Tibial artery (tissue), 4 donors: ENCODE measurements at regions not wholly inside any gene's neighbourhood (a gene's known extent, or its start where the extent isn't known, plus 50 kb on each side); places are given as distances from the start of the nearest gene placed in this dataset.

Source experiments
- DNase-seq, 2 donors: peaks; one replicate each; pipeline ENCODE4 v3.0.0-alpha.2; 2019
- H3K27ac ChIP-seq, 2 donors: fragments of 200-600 bp; sonication (generic) in 1 of 2; 1 replicate in 1 of 2; 2 replicates in 1 of 2; pipeline ENCODE4 v1.5.1; 2018 to 2019; ENCODE audit warnings: mild to moderate bottlenecking in 1 of 2
- H3K27me3 ChIP-seq, 2 donors: fragments of 200-600 bp; sonication (generic) in 1 of 2; one replicate each; pipeline versions ENCODE4 v1.5.1 to v1.6.0; 2016 to 2019
- H3K36me3 ChIP-seq, 3 donors: fragments of 200-600 bp; sonication (generic) in 2 of 3; one replicate each; pipeline ENCODE4 v1.5.1; 2016 to 2019; ENCODE audit warnings: mild to moderate bottlenecking in 2 of 3
- H3K4me1 ChIP-seq, 4 donors: fragments of 200-600 bp; sonication (generic) in 2 of 4; 1 replicate in 3 of 4; 2 replicates in 1 of 4; pipeline ENCODE4 v1.5.1; 2016 to 2019
- H3K4me3 ChIP-seq, 2 donors: fragments of 200-600 bp; sonication (generic) in 1 of 2; 1 replicate in 1 of 2; 2 replicates in 1 of 2; pipeline ENCODE4 v1.5.1; 2018 to 2019; ENCODE audit warnings: mild to moderate bottlenecking in 2 of 2
- H3K9me3 ChIP-seq, 3 donors: fragments of 200-600 bp; sonication (generic) in 1 of 3; one replicate each; pipeline ENCODE4 v1.5.1; 2016 to 2019
- intact Hi-C: fragments of 100-400 bp; cut with DNase I; formaldehyde crosslinking; loops from one replicate; pipeline ENCODE4 v1.15.0; 2023; ENCODE audit warnings: low total_unique reads
- TF ChIP-seq, protein P1 (sequence below), 2 experiments: fragments of 200-600 bp in 1 of 2; fragments of 450-650 bp in 1 of 2; IDR thresholded peaks; one replicate each; pipeline ENCODE4 v1.5.1; 2017 to 2019; ENCODE audit warnings: antibody characterized with exemption in 2 of 2, mild to moderate bottlenecking in 1 of 2, moderate library complexity in 1 of 2

DNA sequence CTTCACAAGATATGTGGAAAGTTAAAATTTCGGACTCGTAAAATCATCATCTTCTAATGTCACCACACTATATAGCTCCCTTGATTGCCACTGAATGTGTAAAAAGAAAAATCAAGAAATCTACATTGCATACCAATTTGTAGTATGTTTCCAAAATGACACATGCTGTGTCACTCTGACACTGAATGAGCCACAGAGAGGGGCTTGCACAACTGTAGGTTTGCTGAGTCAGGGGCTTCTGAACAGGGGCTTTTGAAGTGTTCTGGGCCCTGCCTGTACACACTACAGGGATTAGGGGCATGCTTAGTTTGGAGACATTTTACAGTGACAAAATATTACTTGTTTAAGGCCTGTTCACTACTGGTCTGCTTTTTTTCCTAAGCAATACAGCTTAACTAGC is 234.4 kb upstream of the GRAMD2B start:
- intact Hi-C loops: no loop called here
- TF ChIP-seq, protein P1, sequence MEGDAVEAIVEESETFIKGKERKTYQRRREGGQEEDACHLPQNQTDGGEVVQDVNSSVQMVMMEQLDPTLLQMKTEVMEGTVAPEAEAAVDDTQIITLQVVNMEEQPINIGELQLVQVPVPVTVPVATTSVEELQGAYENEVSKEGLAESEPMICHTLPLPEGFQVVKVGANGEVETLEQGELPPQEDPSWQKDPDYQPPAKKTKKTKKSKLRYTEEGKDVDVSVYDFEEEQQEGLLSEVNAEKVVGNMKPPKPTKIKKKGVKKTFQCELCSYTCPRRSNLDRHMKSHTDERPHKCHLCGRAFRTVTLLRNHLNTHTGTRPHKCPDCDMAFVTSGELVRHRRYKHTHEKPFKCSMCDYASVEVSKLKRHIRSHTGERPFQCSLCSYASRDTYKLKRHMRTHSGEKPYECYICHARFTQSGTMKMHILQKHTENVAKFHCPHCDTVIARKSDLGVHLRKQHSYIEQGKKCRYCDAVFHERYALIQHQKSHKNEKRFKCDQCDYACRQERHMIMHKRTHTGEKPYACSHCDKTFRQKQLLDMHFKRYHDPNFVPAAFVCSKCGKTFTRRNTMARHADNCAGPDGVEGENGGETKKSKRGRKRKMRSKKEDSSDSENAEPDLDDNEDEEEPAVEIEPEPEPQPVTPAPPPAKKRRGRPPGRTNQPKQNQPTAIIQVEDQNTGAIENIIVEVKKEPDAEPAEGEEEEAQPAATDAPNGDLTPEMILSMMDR (IDR thresholded peaks at IDR 0.05): no peak
- Histone ChIP-seq H3K4me3 (no peak overlapping the region), H3K27ac (no peak overlapping the region), H3K4me1 (no peaks in the 10 kb centered on the region), H3K27me3 (no peaks in the 10 kb centered on the region), H3K36me3 (no peaks in the 10 kb centered on the region), H3K9me3 (no peaks in the 10 kb centered on the region)
- DNase-seq: no peak

GRCh38 chr5:126189231-126189630 is 234.0 kb upstream of the GRAMD2B start:
- Histone ChIP-seq H3K27ac (no peak overlapping the region), H3K4me3 (no peak overlapping the region), H3K36me3 (no peaks in the 10 kb centered on the region), H3K4me1 (no peaks in the 10 kb centered on the region), H3K9me3 (no peaks in the 10 kb centered on the region), H3K27me3 (no peaks in the 10 kb centered on the region)
- intact Hi-C loops: no loop called here
- no peak for DNase-seq
- TF ChIP-seq, protein P1 (IDR thresholded peaks at IDR 0.05): no peak

- Histone ChIP-seq H3K4me1 (no peaks in the 10 kb centered on the region), H3K36me3 (no peaks in the 10 kb centered on the region), H3K27ac (no peak overlapping the region), H3K4me3 (no peak overlapping the region), H3K27me3 (no peaks in the 10 kb centered on the region), H3K9me3 (no peaks in the 10 kb centered on the region)
- no peak for DNase-seq
- intact Hi-C loops: no loop called here
- TF ChIP-seq, protein P1 (IDR thresholded peaks at IDR 0.05): no peak
Measured at GRCh38 chr5:126189862-126190261, 233.3 kb upstream of the GRAMD2B start.

DNA sequence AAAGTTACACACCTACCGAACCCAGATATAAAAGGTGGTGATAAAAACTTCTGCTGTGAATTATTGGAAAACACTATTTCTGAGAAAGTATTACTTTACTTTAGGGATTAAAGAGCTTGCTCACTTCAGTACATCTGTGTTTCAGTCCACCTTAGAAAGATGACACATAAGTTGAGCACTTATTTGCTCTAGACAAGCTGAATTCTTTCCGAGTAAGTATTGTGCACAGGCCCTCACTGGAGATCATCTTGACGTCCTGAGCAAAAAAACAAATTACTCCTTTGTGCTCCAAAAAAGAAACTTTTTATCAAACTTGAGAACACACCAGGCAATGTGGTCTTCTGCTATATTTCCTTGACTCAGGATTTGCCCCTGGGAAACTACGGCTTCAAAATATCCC is 231.0 kb upstream of the GRAMD2B start:
- no peak overlapping the region for H3K27ac ChIP-seq
- intact Hi-C loops: no loop called here
- H3K9me3 ChIP-seq: no peaks in the 10 kb centered on the region
- no peak overlapping the region for H3K4me3 ChIP-seq
- H3K36me3 ChIP-seq: no peaks in the 10 kb centered on the region
- no peaks in the 10 kb centered on the region for H3K4me1 ChIP-seq
- TF ChIP-seq, protein P1 (IDR thresholded peaks at IDR 0.05): no peak
- no peaks in the 10 kb centered on the region for H3K27me3 ChIP-seq
- no peak for DNase-seq

GRCh38 chr5:126195410-126196100 is 227.7 kb upstream of the GRAMD2B start:
- no peaks in the 10 kb centered on the region for H3K27me3 ChIP-seq
- no peak overlapping the region for H3K27ac ChIP-seq
- DNase-seq: no peak
- TF ChIP-seq, protein P1 (IDR thresholded peaks at IDR 0.05): no peak
- intact Hi-C loops: no loop called here
- H3K36me3 ChIP-seq: no peaks in the 10 kb centered on the region
- no peaks in the 10 kb centered on the region for H3K9me3 ChIP-seq
- H3K4me3 ChIP-seq: no peak overlapping the region
- H3K4me1 ChIP-seq: no peaks in the 10 kb centered on the region

DNA sequence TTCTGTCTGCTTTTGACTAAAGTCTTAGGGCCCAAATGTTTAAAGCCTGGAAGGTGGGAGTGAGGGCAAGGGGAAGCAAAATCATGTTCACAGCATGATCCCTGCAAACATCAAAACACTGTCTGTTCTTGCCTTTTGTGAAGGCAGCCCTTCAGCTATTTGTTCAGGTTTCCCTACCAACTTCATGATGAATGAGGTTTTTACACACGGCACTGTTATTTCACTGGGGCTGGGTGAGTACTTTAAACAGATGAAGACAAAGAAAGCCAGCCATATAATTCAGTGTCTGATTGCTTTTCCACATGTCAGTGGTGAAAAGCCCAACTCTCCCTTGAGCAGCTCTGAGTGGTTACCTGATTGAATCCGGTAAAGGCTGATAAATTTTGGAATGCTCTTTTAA is 224.7 kb upstream of the GRAMD2B start:
- H3K4me3 ChIP-seq: no peak overlapping the region
- no peaks in the 10 kb centered on the region for H3K4me1 ChIP-seq
- no peak for DNase-seq
- H3K27me3 ChIP-seq: no peaks in the 10 kb centered on the region
- no peak overlapping the region for H3K27ac ChIP-seq
- TF ChIP-seq, protein P1 (IDR thresholded peaks at IDR 0.05): no peak
- no peaks in the 10 kb centered on the region for H3K9me3 ChIP-seq
- intact Hi-C loops: no loop called here
- no peaks in the 10 kb centered on the region for H3K36me3 ChIP-seq
